ENCODE measurements at regions not wholly inside any gene's neighbourhood (a gene's known extent, or its start where the extent isn't known, plus 50 kb on each side); places are given as distances from the start of the nearest gene placed in this dataset.
A peak's percentile ranks its signal among the peaks of the same experiment; 100 is the strongest.

- DNase-seq, result no peak
Measured at GRCh38 chr2:107322416-107322815, 436.4 kb upstream of the ST6GAL2 start.

GRCh38 chr2:107323946-107324565 is 438.1 kb upstream of the ST6GAL2 start:
- DNase-seq, result no peak

GRCh38 chr2:107325981-107326786 is 440.2 kb upstream of the ST6GAL2 start:
- DNase-seq, result peak in 4 of 14 donors; percentile 5 to 24 (median 14)

- no peak for DNase-seq
Measured at GRCh38 chr2:107334306-107334705, 448.3 kb upstream of the ST6GAL2 start.

GRCh38 chr2:107336526-107336925 is 450.6 kb upstream of the ST6GAL2 start:
- no peak for DNase-seq

DNA sequence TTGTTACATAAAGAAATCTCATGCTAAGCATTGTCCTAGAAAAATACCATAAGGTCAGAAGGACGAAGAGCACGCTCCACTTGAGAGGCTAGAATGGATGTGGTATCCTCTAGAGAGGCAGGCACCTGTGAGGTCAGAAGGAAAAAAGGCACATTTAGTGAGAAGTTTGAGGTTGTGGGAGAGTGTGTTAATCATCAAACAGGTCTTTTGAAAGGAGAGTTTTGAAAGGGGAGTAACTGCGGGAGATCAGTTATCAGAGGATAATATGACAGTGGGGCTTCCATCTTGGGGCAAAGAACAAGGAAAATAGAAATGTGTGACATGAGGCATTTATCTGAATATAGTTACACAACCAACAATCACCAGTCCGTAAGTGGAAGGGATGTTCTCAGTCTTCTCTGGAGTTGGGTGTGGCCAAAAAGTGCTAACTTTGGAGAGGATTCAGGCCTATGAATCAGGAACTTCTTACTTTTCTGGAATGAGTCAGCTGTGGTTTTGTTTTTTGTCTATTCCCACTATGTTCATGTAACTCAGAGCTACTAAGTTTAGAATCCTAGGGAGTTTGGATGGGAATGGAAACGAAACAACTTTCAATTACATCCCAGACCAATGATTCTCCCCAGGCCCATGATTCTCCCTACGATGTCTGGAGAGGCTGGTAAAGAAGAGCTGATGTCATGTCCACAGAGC is 451.4 kb upstream of the ST6GAL2 start:
- DNase-seq, result no peak

GRCh38 chr2:107338059-107338458 is 452.1 kb upstream of the ST6GAL2 start:
- DNase-seq, result no peak

DNA sequence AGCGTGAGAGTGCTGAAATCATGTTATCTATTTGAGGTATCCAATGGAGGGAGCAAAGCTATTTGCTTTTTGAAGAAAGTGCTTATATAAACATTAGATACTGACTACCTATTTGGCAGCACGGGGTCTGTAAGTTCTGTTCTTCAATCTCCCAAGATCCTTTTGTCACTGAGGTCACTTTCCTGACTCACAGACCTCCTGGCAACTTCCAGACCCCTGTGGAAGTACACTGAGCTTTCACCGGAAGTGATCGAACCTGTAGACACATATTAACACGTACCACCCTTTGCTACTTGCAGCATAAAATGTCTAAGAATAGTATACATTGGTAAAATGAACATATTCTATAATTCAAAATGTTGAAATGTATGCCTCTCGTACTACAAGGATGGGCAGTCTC is 452.6 kb upstream of the ST6GAL2 start:
- no peak for DNase-seq

GRCh38 chr2:107340955-107341354 is 455.0 kb upstream of the ST6GAL2 start:
- DNase-seq, result no peak

DNA sequence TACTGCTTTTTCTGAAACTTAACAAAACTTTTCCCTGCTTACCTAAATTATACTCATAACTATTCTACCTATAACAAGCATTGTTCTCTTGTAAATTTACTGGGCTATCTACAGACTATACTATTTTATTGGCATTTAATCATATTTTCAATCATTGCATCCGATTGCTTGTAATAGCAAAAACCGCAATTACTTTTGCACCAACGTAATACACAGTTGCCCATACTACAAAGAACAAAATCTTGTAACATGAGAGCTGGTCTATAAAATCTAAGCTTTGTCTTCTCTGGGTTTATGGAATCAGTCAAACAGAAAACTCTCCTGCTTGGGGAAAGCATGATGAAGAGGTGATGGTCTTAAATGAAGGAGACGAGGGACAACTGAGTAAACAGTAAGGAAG is 463.4 kb upstream of the ST6GAL2 start:
- DNase-seq, result no peak

DNA sequence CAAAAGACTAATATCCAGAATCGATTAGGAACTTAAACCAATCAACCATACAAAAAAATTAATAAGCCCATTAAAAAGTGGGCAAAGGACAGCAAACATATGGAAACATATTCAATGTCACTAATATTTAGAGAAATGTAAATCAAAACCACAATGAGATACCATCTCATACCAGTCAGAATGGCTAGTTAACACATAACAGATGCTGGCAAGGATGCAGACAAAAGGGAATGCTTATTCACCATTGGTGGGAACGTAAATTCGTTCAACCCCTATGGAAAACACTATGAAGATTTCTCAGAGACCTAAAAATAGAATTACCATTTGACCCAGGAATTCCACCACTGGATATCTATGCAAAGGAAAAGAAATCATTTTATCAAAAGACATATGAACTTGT is 468.2 kb upstream of the ST6GAL2 start:
- DNase-seq, result no peak

GRCh38 chr2:107358362-107358761 is 468.3 kb upstream of the RGPD4 start:
- no peak for DNase-seq

- no peak for DNase-seq
Measured at GRCh38 chr2:107359021-107359420, 467.7 kb upstream of the RGPD4 start.

DNA sequence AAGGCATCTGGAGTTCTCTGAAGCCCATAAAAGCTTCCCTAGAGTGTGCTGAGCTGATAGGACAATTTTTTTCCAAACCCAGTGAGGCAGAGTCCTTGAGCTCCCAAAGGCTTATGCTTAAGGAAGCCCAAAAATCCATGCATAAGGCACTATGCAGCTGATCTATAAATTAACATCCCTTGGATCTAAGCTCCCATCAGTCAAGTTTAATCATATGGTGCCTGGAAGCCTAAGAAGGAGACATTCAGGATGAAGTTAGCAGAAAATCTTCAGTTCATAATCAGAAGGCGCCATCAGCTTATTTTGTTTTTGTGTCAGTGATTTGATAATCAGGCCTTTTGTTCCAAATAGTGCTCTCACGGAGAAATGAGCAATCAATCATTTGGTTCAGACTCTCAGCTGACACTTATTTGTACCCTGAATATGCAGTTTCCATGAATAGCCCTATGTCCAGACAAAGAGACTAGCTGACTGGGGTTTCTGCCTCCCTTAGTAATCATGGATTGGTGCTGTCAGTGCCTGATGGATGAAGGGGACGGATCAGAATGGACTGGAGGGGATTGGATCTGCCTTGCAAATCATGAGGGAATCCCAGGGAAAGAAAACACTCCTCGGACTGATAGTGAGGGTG is 464.8 kb upstream of the RGPD4 start:
- no peak for DNase-seq

DNA sequence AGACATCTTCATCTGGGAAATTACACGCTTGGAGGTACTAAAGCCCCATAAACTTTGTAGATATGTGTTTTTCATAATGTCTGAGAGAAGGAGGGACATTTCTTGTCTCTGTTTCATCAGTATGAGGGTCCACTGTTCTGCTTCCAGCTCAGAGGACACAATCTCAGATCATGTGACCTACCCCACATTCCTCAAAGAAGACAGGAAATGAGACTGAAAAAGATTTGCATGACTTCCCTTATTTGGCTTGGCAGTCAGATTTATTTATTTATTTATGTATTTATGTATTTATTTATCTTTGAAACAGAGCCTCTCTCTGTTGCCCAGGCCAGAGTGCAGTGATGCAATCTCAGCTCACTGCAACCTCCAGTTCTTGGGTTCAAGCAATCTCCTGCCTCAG is 463.7 kb upstream of the RGPD4 start:
- no peak for DNase-seq

GRCh38 chr2:107363806-107364205 is 462.9 kb upstream of the RGPD4 start:
- no peak for DNase-seq

GRCh38 chr2:107364361-107364950 is 462.2 kb upstream of the RGPD4 start:
- no peak for DNase-seq

GRCh38 chr2:107374249-107374648 is 452.4 kb upstream of the RGPD4 start:
- no peak for DNase-seq

- peak in 2 of 14 donors; percentile 1 to 2 for DNase-seq
Measured at GRCh38 chr2:107376909-107377308, 449.8 kb upstream of the RGPD4 start.

DNA sequence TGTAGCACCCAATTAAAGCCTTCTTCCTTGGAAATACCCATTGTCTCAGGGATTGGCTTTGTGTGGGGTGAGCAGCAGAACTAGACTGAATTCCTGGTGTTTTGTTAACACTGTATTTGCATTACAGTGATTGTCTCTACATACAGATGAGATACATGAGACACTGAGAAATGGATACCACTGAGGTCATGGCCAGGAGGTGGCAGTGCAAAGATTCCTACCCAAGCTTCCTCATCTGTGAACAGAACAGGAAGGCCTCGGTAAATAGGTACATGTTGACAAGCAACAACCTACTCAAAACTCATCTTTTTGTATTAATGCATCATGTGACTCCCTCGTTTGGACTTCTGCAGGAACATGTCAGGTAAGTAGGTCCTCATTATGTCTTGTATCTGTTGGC is 445.8 kb upstream of the RGPD4 start:
- DNase-seq, result no peak

GRCh38 chr2:107383691-107384090 is 443.0 kb upstream of the RGPD4 start:
- no peak for DNase-seq

DNA sequence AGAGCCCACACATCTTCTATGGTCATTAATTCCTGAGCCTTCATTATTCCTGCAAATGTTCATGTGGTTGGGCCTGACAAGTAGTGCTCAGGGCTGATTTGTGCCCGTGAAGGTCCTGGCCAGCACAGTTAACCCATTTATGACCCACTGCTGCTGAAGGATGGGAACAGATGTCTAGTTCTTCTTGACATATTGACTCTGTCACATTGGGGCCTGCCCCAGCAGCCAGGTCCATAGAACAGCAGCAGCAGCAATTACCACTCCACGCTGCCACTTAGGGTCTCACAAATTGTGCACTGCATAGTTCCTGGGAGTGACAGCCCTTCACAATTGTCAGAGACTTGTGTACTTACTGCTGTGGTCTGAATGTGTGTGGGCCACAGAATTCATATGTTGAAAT is 442.3 kb upstream of the RGPD4 start:
- DNase-seq, result no peak

DNA sequence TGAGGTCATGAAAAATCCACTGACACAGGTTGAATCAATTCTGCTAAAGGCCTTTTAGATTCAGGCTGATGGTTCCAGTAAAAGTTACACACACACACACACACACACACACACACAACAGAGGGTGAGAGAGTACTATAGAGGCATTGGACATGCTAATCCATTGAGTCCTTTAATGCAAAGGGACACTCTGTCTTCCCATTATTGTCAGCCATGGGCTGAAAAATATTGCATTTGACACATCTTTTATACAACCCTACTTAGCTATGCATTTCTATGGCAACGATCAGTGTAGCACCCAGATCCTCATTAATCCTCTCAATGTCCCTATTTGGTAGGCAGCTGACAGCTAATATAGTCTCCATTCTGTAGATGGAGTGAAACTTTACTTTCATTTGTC is 440.8 kb upstream of the RGPD4 start:
- no peak for DNase-seq

Data from C1 segment of cervical spinal cord (tissue), 14 donors.